CD14-positive monocyte (primary cell): ENCODE measurements at regions not wholly inside any gene's neighbourhood (a gene's known extent, or its start where the extent isn't known, plus 50 kb on each side); places are given as distances from the start of the nearest gene placed in this dataset.
"Not testable (repeated sequence)": the region's sequence is repeated elsewhere in the genome, so short reads cannot be mapped to it uniquely, and the experiment has no call there.

Source experiments
- DNase-seq, 3 donors: peaks; one replicate each; pipeline ENCODE4 v3.0.0-alpha.2; 2011 to 2022
- H2AFZ ChIP-seq: 2 replicates; pipeline ENCODE4 v1.6.0; 2012; ENCODE audit warnings: mild to moderate bottlenecking, low read depth, low read length, inconsistent platforms; ENCODE audit not compliant: insufficient read depth, poor library complexity, severe bottlenecking
- H3K27ac ChIP-seq, 2 donors: 1 replicate in 1 of 2; 2 replicates in 1 of 2; pipeline ENCODE4 v1.5.1; 2012 to 2013; ENCODE audit warnings: low read length in 2 of 2, control low read depth in 1 of 2, inconsistent platforms in 1 of 2, low read depth in 1 of 2, mild to moderate bottlenecking in 1 of 2
- H3K27me3 ChIP-seq, 2 donors: one replicate each; pipeline versions ENCODE4 v1.6.0 to v1.6.1; 2011 to 2013; ENCODE audit warnings: low read length in 2 of 2; ENCODE audit not compliant: control insufficient read depth in 2 of 2, insufficient read depth in 2 of 2
- H3K36me3 ChIP-seq, 2 donors: replicated peaks in 1 of 2; 1 replicate in 1 of 2; 2 replicates in 1 of 2; pipeline versions ENCODE4 v1.5.1 to v1.6.1; 2012 to 2013; ENCODE audit warnings: low read length in 2 of 2, control low read depth in 1 of 2, inconsistent platforms in 1 of 2, mild to moderate bottlenecking in 1 of 2; ENCODE audit not compliant: insufficient read depth in 2 of 2, control insufficient read depth in 1 of 2
- H3K4me1 ChIP-seq, 2 donors: 1 replicate in 1 of 2; 2 replicates in 1 of 2; pipeline versions ENCODE4 v1.5.1 to v1.6.1; 2012 to 2013; ENCODE audit warnings: low read length in 2 of 2, control low read depth in 1 of 2, inconsistent platforms in 1 of 2, mild to moderate bottlenecking in 1 of 2, moderate library complexity in 1 of 2; ENCODE audit not compliant: insufficient read depth in 2 of 2, control insufficient read depth in 1 of 2
- H3K4me2 ChIP-seq: replicated peaks from 2 replicates; pipeline ENCODE3; 2012; ENCODE audit warnings: low read length, moderate library complexity, mild to moderate bottlenecking; ENCODE audit not compliant: poor library complexity, severe bottlenecking; ENCODE audit errors: extremely low read depth
- H3K4me3 ChIP-seq, 3 experiments: fragments of 200-600 bp in 1 of 3; sonication (generic) in 1 of 3; replicated peaks in 1 of 3; 1 replicate in 2 of 3; 2 replicates in 1 of 3; pipeline ENCODE4 v1.5.1; 2011 to 2013; ENCODE audit warnings: low read length in 3 of 3, mild to moderate bottlenecking in 3 of 3, control low read depth in 2 of 3, low read depth in 2 of 3, inconsistent platforms in 1 of 3, moderate library complexity in 1 of 3
- H3K79me2 ChIP-seq: 2 replicates; pipeline ENCODE4 v1.6.0; 2012; ENCODE audit warnings: mild to moderate bottlenecking, control low read depth, inconsistent platforms, low read length, moderate library complexity; ENCODE audit not compliant: insufficient read depth
- H3K9ac ChIP-seq: 2 replicates; pipeline ENCODE4 v1.6.0; 2017; ENCODE audit warnings: low read length, mild to moderate bottlenecking; ENCODE audit not compliant: insufficient read depth, poor library complexity, severe bottlenecking
- H3K9me3 ChIP-seq, 2 donors: replicated peaks in 1 of 2; 1 replicate in 1 of 2; 2 replicates in 1 of 2; pipeline versions ENCODE4 v1.5.1 to v1.6.1; 2012 to 2013; ENCODE audit warnings: low read length in 2 of 2, control low read depth in 1 of 2; ENCODE audit not compliant: control insufficient read depth in 1 of 2, insufficient read depth in 1 of 2
- H4K20me1 ChIP-seq: 2 replicates; pipeline ENCODE4 v1.6.0; 2012; ENCODE audit warnings: mild to moderate bottlenecking, low read length, control low read depth, moderate library complexity; ENCODE audit not compliant: insufficient read depth
- H3K27ac Mint-ChIP-seq, 7 donors: one replicate each; pipeline ENCODE4 v1.8.0; 2020; ENCODE audit warnings: mild to moderate bottlenecking in 7 of 7, mixed read lengths in 7 of 7, moderate library complexity in 6 of 7, inconsistent platforms in 2 of 7
- H3K27me3 Mint-ChIP-seq, 3 donors: one replicate each; pipeline ENCODE4 v1.8.0; 2021 to 2022; ENCODE audit warnings: low read depth in 3 of 3, mild to moderate bottlenecking in 3 of 3, mixed read lengths in 3 of 3, moderate library complexity in 3 of 3, inconsistent platforms in 1 of 3
- H3K36me3 Mint-ChIP-seq, 2 donors: one replicate each; pipeline ENCODE4 v1.8.0; 2020; ENCODE audit warnings: mixed read lengths in 2 of 2, inconsistent platforms in 1 of 2, mild to moderate bottlenecking in 1 of 2
- H3K4me1 Mint-ChIP-seq: one replicate; pipeline ENCODE4 v1.8.0; 2020; ENCODE audit warnings: mild to moderate bottlenecking, mixed read lengths
- H3K4me3 Mint-ChIP-seq, 2 donors: one replicate each; pipeline ENCODE4 v1.8.0; 2020; ENCODE audit warnings: mild to moderate bottlenecking in 2 of 2, mixed read lengths in 2 of 2, moderate library complexity in 1 of 2
- H3K9me3 Mint-ChIP-seq, 7 donors: one replicate each; pipeline ENCODE4 v1.8.0; 2020 to 2022; ENCODE audit warnings: mixed read lengths in 7 of 7, mild to moderate bottlenecking in 6 of 7, moderate library complexity in 6 of 7, inconsistent platforms in 2 of 7
- CTCF ChIP-seq: fragments of 200-600 bp; IDR thresholded peaks from one replicate; pipeline ENCODE4 v1.8.0; 2022; ENCODE audit warnings: antibody characterized with exemption, mild to moderate bottlenecking
- WGBS: methylation state at CpG from one replicate; pipeline ENCODE4 v1.1.5; 2013; ENCODE audit warnings: missing lambda C conversion rate; ENCODE audit not compliant: insufficient coverage; 5-methylcytosine and 5-hydroxymethylcytosine counted together
- intact Hi-C, 2 donors: fragments of 100-400 bp; cut with micrococcal nuclease; formaldehyde crosslinking; loops; one replicate each; pipeline versions ENCODE4 v1.15.0 to v1.15.1; 2023

- Histone ChIP-seq H2AFZ (no peak overlapping the region), H3K36me3 (no peaks in the 10 kb centered on the region), H3K9ac (no peak overlapping the region), H3K27ac (no peak overlapping the region), H3K27me3 (no peaks in the 10 kb centered on the region), H3K4me1 (no peaks in the 10 kb centered on the region), H3K79me2 (no peaks in the 10 kb centered on the region), H3K4me2 (no peak overlapping the region), H3K4me3 (no peak overlapping the region), H3K9me3 (peaks cover 68 to 74% of the 10 kb centered on the region in 2 donors), H4K20me1 (no peaks in the 10 kb centered on the region)
- no peak overlapping the region for H3K4me3 Mint-ChIP-seq
- H3K27me3 Mint-ChIP-seq = peaks cover 0 to 3% (median 0%) of the 10 kb centered on the region in 3 donors
- TF ChIP-seq CTCF = no peak
- H3K9me3 Mint-ChIP-seq = peaks cover 42 to 80% (median 70%) of the 10 kb centered on the region in 7 donors
- no peaks in the 10 kb centered on the region for H3K4me1 Mint-ChIP-seq
- no peak overlapping the region for H3K27ac Mint-ChIP-seq
- peak in 1 of 3 donors; percentile 1 for DNase-seq
- 86% methylated on average over 13 of the region's 17 CpGs for WGBS
- intact Hi-C loops = no loop called here
- H3K36me3 Mint-ChIP-seq = no peaks in the 10 kb centered on the region
Observed at GRCh38 chr15:25251700-25252390, 187.0 kb downstream of the UBE3A start.

- H3K4me3 Mint-ChIP-seq, H3K9ac ChIP-seq, H4K20me1 ChIP-seq, H3K36me3 Mint-ChIP-seq, H3K4me1 Mint-ChIP-seq, intact Hi-C loops, H3K79me2 ChIP-seq, H2AFZ ChIP-seq, H3K27ac ChIP-seq, H3K27me3 ChIP-seq, H3K36me3 ChIP-seq, H3K4me1 ChIP-seq, H3K4me2 ChIP-seq, H3K27ac Mint-ChIP-seq, DNase-seq, H3K4me3 ChIP-seq, H3K27me3 Mint-ChIP-seq: not testable (repeated sequence)
- H3K9me3 ChIP-seq = peaks cover 53 to 60% of the 10 kb centered on the region in 2 donors
- H3K9me3 Mint-ChIP-seq = peaks cover 36 to 76% (median 62%) of the 10 kb centered on the region in 7 donors
- 89% methylated on average over 14 of the region's 35 CpGs for WGBS
Observed at GRCh38 chr15:25253048-25253973, 185.5 kb downstream of the UBE3A start.
